Fibroblast of lung (primary cell): ENCODE measurements at regions not wholly inside any gene's neighbourhood (a gene's known extent, or its start where the extent isn't known, plus 50 kb on each side); places are given as distances from the start of the nearest gene placed in this dataset.

Source experiments
- CTCF ChIP-seq, 2 donors: IDR thresholded peaks in 1 of 2; conservative IDR thresholded peaks in 1 of 2; 1 replicate in 1 of 2; 2 replicates in 1 of 2; pipeline ENCODE4 v1.5.1; 2011 to 2012; ENCODE audit warnings: low read length in 2 of 2, control low read depth in 1 of 2, inconsistent platforms in 1 of 2, low read depth in 1 of 2, mild to moderate bottlenecking in 1 of 2
- EZH2 ChIP-seq: IDR thresholded peaks from 2 replicates; pipeline ENCODE4 v1.5.1; 2012; ENCODE audit warnings: low read length, control low read depth, mild to moderate bottlenecking; ENCODE audit errors: missing control alignments

GRCh38 chr1:10938741-10939417 lies 73.6 kb upstream of the TARDBP start:
- TF ChIP-seq CTCF (conservative IDR thresholded peaks at IDR 0.05 in 1 of 2, IDR thresholded peaks at IDR 0.05 in 1 of 2; ENCODE audit: low read depth in 1 of 2, low read length in 2 of 2): no peak
- TF ChIP-seq EZH2: no peak
